Keratinocyte (primary cell): ENCODE measurements at regions not wholly inside any gene's neighbourhood (a gene's known extent, or its start where the extent isn't known, plus 50 kb on each side); places are given as distances from the start of the nearest gene placed in this dataset.

ENCODE experiments used
- DNase-seq: peaks from one replicate; pipeline ENCODE4 v3.0.0-alpha.2; 2011; ENCODE audit warnings: low read depth, missing footprints, low spot score
- FAIRE-seq: peaks from 2 replicates; lab custom pipeline; 2011; peaks lifted over from hg19 to GRCh38; lab: Jason Lieb, UNC
- H2AFZ ChIP-seq: 2 replicates; pipeline ENCODE4 v1.6.0; 2012; ENCODE audit warnings: low read length, control low read depth, inconsistent platforms; ENCODE audit not compliant: control insufficient read depth
- H3K27ac ChIP-seq: 2 replicates; pipeline ENCODE4 v1.5.1; 2011; ENCODE audit warnings: low read length; ENCODE audit not compliant: control insufficient read depth, insufficient read depth
- H3K27me3 ChIP-seq: 3 replicates; pipeline ENCODE4 v1.6.0; 2011; ENCODE audit warnings: low read length; ENCODE audit not compliant: control insufficient read depth, insufficient read depth; ENCODE audit errors: extremely low read depth
- H3K36me3 ChIP-seq, 2 experiments: 2 replicates in 1 of 2; 3 replicates in 1 of 2; pipeline ENCODE4 v1.5.1; 2011; ENCODE audit warnings: low read length in 2 of 2, mild to moderate bottlenecking in 1 of 2; ENCODE audit not compliant: control insufficient read depth in 2 of 2, insufficient read depth in 2 of 2; ENCODE audit errors: extremely low read depth in 1 of 2
- H3K4me1 ChIP-seq: 3 replicates; pipeline ENCODE4 v1.5.1; 2011; ENCODE audit warnings: low read length; ENCODE audit not compliant: control insufficient read depth, insufficient read depth; ENCODE audit errors: extremely low read depth
- H3K4me2 ChIP-seq: 3 replicates; pipeline ENCODE4 v1.6.0; 2011; ENCODE audit warnings: low read depth, low read length; ENCODE audit not compliant: control insufficient read depth, insufficient read depth; ENCODE audit errors: extremely low read depth
- H3K4me3 ChIP-seq, 3 experiments: fragments of 200-600 bp in 1 of 3; sonication (generic) in 1 of 3; 2 replicates in 2 of 3; 3 replicates in 1 of 3; pipeline ENCODE4 v1.5.1; 2011 to 2016; ENCODE audit warnings: low read length in 3 of 3, mild to moderate bottlenecking in 3 of 3, control low read depth in 2 of 3, inconsistent platforms in 1 of 3, low read depth in 1 of 3, mixed read lengths in 1 of 3, mixed run types in 1 of 3, moderate library complexity in 1 of 3; ENCODE audit not compliant: control insufficient read depth in 2 of 3, insufficient read depth in 2 of 3; ENCODE audit errors: extremely low read depth in 1 of 3
- H3K79me2 ChIP-seq: 2 replicates; pipeline ENCODE4 v1.6.0; 2012; ENCODE audit warnings: low read length; ENCODE audit not compliant: control insufficient read depth, insufficient read depth
- H3K9ac ChIP-seq: 3 replicates; pipeline ENCODE4 v1.6.0; 2011; ENCODE audit warnings: low read length; ENCODE audit not compliant: control insufficient read depth, insufficient read depth; ENCODE audit errors: extremely low read depth
- H3K9me1 ChIP-seq: 3 replicates; pipeline ENCODE4 v1.6.0; 2011; ENCODE audit warnings: low read length; ENCODE audit not compliant: control insufficient read depth, insufficient read depth; ENCODE audit errors: extremely low read depth
- H3K9me3 ChIP-seq: 2 replicates; pipeline ENCODE4 v1.5.1; 2012; ENCODE audit warnings: low read depth, low read length; ENCODE audit not compliant: control insufficient read depth
- H4K20me1 ChIP-seq: 3 replicates; pipeline ENCODE4 v1.6.0; 2011; ENCODE audit warnings: low read length; ENCODE audit not compliant: control insufficient read depth, insufficient read depth; ENCODE audit errors: extremely low read depth
- EZH2 ChIP-seq: IDR thresholded peaks from one replicate; pipeline ENCODE4 v1.6.1; 2012; ENCODE audit warnings: inconsistent platforms, mild to moderate bottlenecking, low read length, moderate library complexity
- dilution Hi-C: fragments of 300-500 bp; cut with MboI; formaldehyde crosslinking; loops from one replicate; pipeline ENCODE4 v1.7.0; 2020; ENCODE audit warnings: low sequenced_read_pairs; ENCODE audit not compliant: extremely low pct_ligation_motif_present
- TF ChIP-seq, protein P1 (sequence below), 3 experiments: IDR thresholded peaks in 1 of 3; conservative IDR thresholded peaks in 1 of 3; optimal IDR thresholded peaks in 1 of 3; 2 replicates in 2 of 3; 3 replicates in 1 of 3; pipeline versions ENCODE3 to v1.5.1; 2011; ENCODE audit warnings: low read length in 3 of 3, mild to moderate bottlenecking in 3 of 3, moderate library complexity in 2 of 3, control low read depth in 1 of 3, inconsistent platforms in 1 of 3; ENCODE audit not compliant: insufficient read depth in 2 of 3; ENCODE audit errors: extremely low read depth in 1 of 3

DNA sequence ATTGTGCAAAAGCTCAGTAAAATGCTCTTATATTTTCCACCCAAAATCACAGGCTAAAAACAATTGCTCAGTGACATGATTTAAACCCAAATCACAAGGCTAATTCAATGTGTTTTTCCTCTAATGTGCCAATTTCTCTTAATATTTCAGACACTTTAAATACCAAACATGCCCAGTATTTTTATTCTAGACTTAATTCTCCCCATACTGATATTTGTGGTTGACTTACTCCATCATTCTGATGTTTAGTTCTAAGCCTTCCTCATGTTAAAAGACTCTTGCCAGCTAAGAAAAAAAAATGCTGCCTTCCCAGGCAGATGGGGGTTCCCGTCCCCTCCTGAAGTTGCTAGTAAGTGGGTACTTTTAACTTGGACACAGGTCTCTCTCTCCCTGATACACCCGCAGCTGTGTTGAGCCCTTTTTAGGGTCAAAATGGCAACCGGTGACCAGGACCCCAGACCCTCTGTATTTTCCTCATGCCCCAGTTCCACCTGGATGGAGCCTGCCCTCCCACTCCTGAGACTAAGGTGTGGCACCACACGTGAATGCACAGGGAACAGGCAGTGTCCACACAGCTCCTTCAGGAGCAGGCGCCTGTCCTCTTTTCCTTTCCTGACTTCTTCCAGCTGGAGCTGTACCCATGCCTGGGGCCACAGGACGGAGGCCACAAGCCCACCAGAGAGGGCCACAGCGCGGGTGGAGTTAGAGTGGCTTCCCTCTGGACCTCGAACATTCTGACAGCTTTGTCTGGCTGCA lies 118.9 kb downstream of the RIPK4 start:
- H3K4me1 ChIP-seq = peaks cover 51% of the 10 kb centered on the region
- DNase-seq (no peak), FAIRE-seq (no peak)
- H2AFZ ChIP-seq = no peak overlapping the region
- no peaks in the 10 kb centered on the region for H3K9me1 ChIP-seq
- no peaks in the 10 kb centered on the region for H3K79me2 ChIP-seq
- H3K36me3 ChIP-seq = no peaks in the 10 kb centered on the region
- dilution Hi-C loops = no loop called here
- peak overlapping the region; percentile 63 for H3K9ac ChIP-seq
- H3K27me3 ChIP-seq = no peaks in the 10 kb centered on the region
- H3K4me2 ChIP-seq = peak overlapping the region; percentile 83
- TF ChIP-seq, protein P1, sequence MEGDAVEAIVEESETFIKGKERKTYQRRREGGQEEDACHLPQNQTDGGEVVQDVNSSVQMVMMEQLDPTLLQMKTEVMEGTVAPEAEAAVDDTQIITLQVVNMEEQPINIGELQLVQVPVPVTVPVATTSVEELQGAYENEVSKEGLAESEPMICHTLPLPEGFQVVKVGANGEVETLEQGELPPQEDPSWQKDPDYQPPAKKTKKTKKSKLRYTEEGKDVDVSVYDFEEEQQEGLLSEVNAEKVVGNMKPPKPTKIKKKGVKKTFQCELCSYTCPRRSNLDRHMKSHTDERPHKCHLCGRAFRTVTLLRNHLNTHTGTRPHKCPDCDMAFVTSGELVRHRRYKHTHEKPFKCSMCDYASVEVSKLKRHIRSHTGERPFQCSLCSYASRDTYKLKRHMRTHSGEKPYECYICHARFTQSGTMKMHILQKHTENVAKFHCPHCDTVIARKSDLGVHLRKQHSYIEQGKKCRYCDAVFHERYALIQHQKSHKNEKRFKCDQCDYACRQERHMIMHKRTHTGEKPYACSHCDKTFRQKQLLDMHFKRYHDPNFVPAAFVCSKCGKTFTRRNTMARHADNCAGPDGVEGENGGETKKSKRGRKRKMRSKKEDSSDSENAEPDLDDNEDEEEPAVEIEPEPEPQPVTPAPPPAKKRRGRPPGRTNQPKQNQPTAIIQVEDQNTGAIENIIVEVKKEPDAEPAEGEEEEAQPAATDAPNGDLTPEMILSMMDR (optimal IDR thresholded peaks at IDR 0.05 in 1 of 3, IDR thresholded peaks at IDR 0.05 in 1 of 3, conservative IDR thresholded peaks at IDR 0.05 in 1 of 3; ENCODE audit: extremely low read depth in 1 of 3, insufficient read depth in 2 of 3, low read length in 3 of 3) = no peak
- no peak for TF ChIP-seq EZH2
- H3K9me3 ChIP-seq = no peaks in the 10 kb centered on the region
- H4K20me1 ChIP-seq = no peaks in the 10 kb centered on the region
- H3K4me3 ChIP-seq = peak overlapping the region in 1 of 3 experiments; percentile 34
- H3K27ac ChIP-seq = peak overlapping the region; percentile 80

DNA sequence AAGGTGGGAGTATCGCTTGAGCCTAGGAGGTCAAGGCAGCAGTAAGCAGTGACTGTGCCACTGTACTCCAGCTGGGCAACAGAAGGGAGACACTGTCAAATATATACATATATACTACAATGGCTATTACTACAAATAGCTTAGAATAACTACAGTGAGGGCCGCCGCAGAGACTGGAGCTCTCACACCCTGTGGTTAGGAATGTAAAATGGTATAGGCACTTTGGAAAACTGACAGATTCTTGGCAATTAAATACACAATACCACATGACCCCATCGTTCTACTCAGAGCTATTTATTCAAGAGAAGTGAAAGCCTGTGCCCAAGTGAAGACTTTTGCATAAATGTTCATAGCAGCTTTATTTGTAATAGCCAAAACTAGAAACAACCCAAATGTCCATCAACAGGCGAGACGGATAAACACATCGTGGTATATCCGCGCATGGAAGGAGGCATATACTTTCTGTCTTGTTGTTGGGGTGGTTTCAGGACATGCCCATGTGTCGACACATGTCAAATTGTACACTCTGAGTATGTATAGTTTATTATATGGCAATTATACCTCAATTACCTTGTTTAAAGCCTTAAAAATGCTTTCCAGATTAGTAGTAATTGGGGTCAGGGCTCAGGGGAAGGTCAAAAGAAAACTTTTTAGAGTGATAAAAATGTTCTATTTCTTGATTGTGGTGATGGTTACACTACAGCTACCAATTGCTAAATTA lies 123.4 kb downstream of the RIPK4 start:
- Histone ChIP-seq H2AFZ (peak overlapping the region; percentile 19), H3K9ac (peak overlapping the region; percentile 82), H3K27me3 (no peaks in the 10 kb centered on the region), H3K4me3 (no peak overlapping the region), H4K20me1 (no peaks in the 10 kb centered on the region), H3K79me2 (no peaks in the 10 kb centered on the region), H3K4me1 (peaks cover 50% of the 10 kb centered on the region), H3K9me3 (no peaks in the 10 kb centered on the region), H3K27ac (peak overlapping the region; percentile 98), H3K9me1 (no peaks in the 10 kb centered on the region), H3K4me2 (peak overlapping the region; percentile 23), H3K36me3 (no peaks in the 10 kb centered on the region)
- FAIRE-seq (peak; percentile 69), DNase-seq (no peak)
- dilution Hi-C loops = no loop called here
- TF ChIP-seq EZH2 = no peak
- TF ChIP-seq, protein P1 (optimal IDR thresholded peaks at IDR 0.05 in 1 of 3, IDR thresholded peaks at IDR 0.05 in 1 of 3, conservative IDR thresholded peaks at IDR 0.05 in 1 of 3; ENCODE audit: extremely low read depth in 1 of 3, insufficient read depth in 2 of 3, low read length in 3 of 3) = no peak
